Breast epithelium (tissue), 4 donors: ENCODE measurements at regions not wholly inside any gene's neighbourhood (a gene's known extent, or its start where the extent isn't known, plus 50 kb on each side); places are given as distances from the start of the nearest gene placed in this dataset.
A peak's percentile ranks its signal among the peaks of the same experiment; 100 is the strongest.

ENCODE experiments used
- DNase-seq, 2 donors: peaks; one replicate each; pipeline ENCODE4 v3.0.0-alpha.2; 2019; ENCODE audit warnings: low spot score in 2 of 2
- H3K27ac ChIP-seq, 2 donors: fragments of 200-600 bp; sonication (generic) in 1 of 2; one replicate each; pipeline ENCODE4 v1.5.1; 2016 to 2019; ENCODE audit warnings: mild to moderate bottlenecking in 1 of 2
- H3K27me3 ChIP-seq, 2 donors: fragments of 200-600 bp; sonication (generic) in 1 of 2; one replicate each; pipeline versions ENCODE4 v1.5.1 to v1.6.0; 2017 to 2019; ENCODE audit warnings: control low read depth in 1 of 2, mild to moderate bottlenecking in 1 of 2
- H3K36me3 ChIP-seq: fragments of 200-600 bp; one replicate; pipeline ENCODE4 v1.5.1; 2019
- H3K4me1 ChIP-seq, 2 donors: fragments of 200-600 bp; sonication (generic); one replicate each; pipeline ENCODE4 v1.5.1; 2016 to 2019; ENCODE audit warnings: control low read depth in 1 of 2
- H3K4me3 ChIP-seq, 3 donors: fragments of 200-600 bp; sonication (generic); 1 replicate in 2 of 3; 2 replicates in 1 of 3; pipeline ENCODE4 v1.5.1; 2016 to 2019; ENCODE audit warnings: mild to moderate bottlenecking in 3 of 3, moderate library complexity in 2 of 3
- H3K9me3 ChIP-seq, 2 donors: fragments of 200-600 bp; sonication (generic) in 1 of 2; one replicate each; pipeline ENCODE4 v1.5.1; 2016 to 2019; ENCODE audit warnings: control low read depth in 1 of 2
- CTCF ChIP-seq, 3 donors: fragments of 450-650 bp; IDR thresholded peaks; one replicate each; pipeline ENCODE4 v1.5.1; 2016 to 2017; ENCODE audit warnings: antibody characterized with exemption in 3 of 3, mild to moderate bottlenecking in 3 of 3, moderate library complexity in 3 of 3
- POLR2A ChIP-seq: fragments of 450-650 bp; IDR thresholded peaks from one replicate; pipeline ENCODE4 v1.6.1; 2016; ENCODE audit warnings: antibody characterized with exemption, mild to moderate bottlenecking, moderate library complexity
- POLR2AphosphoS5 ChIP-seq, 3 donors: sonication (generic); formaldehyde crosslinking; IDR thresholded peaks; one replicate each; pipeline ENCODE4 v1.6.1; 2017; ENCODE audit warnings: antibody characterized with exemption in 3 of 3
- intact Hi-C: fragments of 100-400 bp; cut with DNase I; formaldehyde crosslinking; loops from one replicate; pipeline ENCODE4 v1.15.1; 2023; ENCODE audit warnings: low total_unique reads

DNA sequence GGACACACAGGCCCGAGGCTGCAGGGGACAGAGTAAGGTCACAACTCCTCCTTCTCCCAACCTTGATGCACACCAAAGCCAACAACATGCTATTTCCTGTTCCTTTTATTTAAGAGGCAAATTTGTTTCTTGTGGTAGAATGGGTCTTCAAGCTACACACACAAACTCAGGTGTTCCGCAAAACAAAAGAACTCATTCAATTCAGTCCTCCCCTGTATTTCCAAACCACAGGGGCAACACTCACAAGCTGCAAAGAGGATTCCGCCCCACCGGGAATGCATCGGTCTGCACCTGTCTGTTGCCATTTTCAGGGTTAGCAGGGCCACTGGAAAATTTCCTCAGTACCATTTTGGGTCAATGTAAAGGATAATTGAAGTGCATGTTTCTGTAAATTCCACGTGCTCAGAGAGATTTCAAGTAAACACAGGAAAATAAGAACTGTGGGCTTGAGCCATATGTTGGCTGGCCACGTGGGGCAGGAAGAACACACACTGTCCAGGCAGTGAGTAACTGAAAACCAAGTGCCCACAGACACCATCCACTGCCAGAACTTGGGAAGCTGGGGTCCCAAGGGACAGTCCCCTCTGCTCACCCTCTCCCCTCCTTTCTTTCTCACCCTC is 145.2 kb upstream of the ERG start:
- H3K4me1 ChIP-seq = no peaks in the 10 kb centered on the region
- intact Hi-C loops = no loop called here
- no peak for DNase-seq

DNA sequence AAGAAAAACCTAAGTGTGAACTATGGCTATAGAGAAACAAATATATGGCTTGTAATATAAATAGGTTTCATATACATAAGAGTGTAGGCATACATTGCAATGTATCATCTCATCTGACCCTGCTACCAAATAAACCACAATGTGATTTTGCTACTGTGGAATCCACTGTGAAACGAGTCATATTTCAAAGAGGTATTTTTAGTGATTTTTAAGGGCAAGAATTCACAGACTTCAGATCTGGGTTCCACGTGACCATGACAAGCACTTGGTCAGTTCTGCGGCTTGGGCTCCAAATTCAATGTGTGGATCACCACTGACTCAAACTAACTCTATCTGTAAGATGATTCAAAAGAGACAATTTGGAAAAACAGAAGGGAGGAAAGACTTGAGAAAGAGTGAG is 147.0 kb upstream of the ERG start:
- Histone ChIP-seq H3K4me3 (no peak overlapping the region), H3K36me3 (no peaks in the 10 kb centered on the region), H3K27ac (no peak overlapping the region), H3K4me1 (no peaks in the 10 kb centered on the region), H3K9me3 (no peaks in the 10 kb centered on the region), H3K27me3 (peaks cover 0 to 5% of the 10 kb centered on the region in 2 donors)
- DNase-seq = no peak
- no peak for TF ChIP-seq POLR2A
- no peak for TF ChIP-seq CTCF (IDR thresholded peaks at IDR 0.05)
- no peak for TF ChIP-seq POLR2AphosphoS5 (IDR thresholded peaks at IDR 0.05)
- intact Hi-C loops = loop anchor here (5.0 kb wide), 1 partner anchor 147 kb away; no protein-coding TSS in a partner anchor

More for the DNA sequence above, 145.2 kb upstream of the ERG start:
- Histone ChIP-seq H3K36me3 (no peaks in the 10 kb centered on the region), H3K4me3 (no peak overlapping the region), H3K27ac (peak overlapping the region in 1 of 2 donors; percentile 25), H3K9me3 (no peaks in the 10 kb centered on the region), H3K27me3 (no peaks in the 10 kb centered on the region)
- TF ChIP-seq CTCF (IDR thresholded peaks at IDR 0.05) (no peak), POLR2A (no peak), POLR2AphosphoS5 (IDR thresholded peaks at IDR 0.05) (no peak)

DNA sequence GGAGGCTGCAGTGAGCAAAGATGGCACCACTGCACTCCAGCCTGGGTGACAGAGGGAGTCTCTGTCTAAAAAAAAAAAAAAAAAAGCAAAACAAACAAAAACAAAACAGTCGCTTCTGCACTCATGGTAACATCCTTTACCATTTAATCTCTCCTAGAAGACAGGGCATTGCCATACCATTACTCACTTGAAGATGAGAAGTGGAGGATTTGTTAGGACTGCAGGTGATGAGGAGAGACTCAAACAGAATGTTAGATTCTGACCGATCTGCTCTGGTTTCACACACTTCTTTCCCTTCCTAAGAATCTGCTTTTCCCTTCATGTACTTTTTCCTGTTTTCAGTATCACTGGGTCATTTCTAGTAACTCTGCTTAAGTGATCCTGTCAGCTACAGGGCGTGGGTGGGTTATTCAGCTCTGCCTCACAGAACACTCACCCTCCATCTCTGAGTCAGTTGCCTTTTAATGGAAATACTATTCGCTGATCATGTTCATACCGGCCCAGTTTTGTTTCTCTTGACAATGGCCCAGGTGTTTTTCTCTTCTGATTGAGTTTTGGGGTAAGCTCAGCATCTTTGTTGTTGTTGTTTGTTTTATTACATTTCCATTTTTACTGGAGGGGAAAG is 148.0 kb upstream of the ERG start:
- intact Hi-C loops = loop anchor here (5.0 kb wide), 1 partner anchor 146 kb away; no protein-coding TSS in a partner anchor
- Histone ChIP-seq H3K27me3 (peaks cover 0 to 5% of the 10 kb centered on the region in 2 donors), H3K4me3 (no peak overlapping the region), H3K36me3 (no peaks in the 10 kb centered on the region), H3K4me1 (no peaks in the 10 kb centered on the region), H3K27ac (no peak overlapping the region), H3K9me3 (no peaks in the 10 kb centered on the region)
- no peak for DNase-seq
- TF ChIP-seq CTCF (IDR thresholded peaks at IDR 0.05) = no peak
- TF ChIP-seq POLR2A = no peak
- TF ChIP-seq POLR2AphosphoS5 (IDR thresholded peaks at IDR 0.05) = no peak

- no peak overlapping the region for H3K27ac ChIP-seq
Measured at GRCh38 chr21:38649120-38649519, 150.8 kb upstream of the ERG start.

More at GRCh38 chr21:38649120-38649519, 150.8 kb upstream of the ERG start:
- Histone ChIP-seq H3K27me3 (peaks cover 0 to 5% of the 10 kb centered on the region in 2 donors), H3K36me3 (no peaks in the 10 kb centered on the region), H3K9me3 (no peaks in the 10 kb centered on the region), H3K4me1 (no peaks in the 10 kb centered on the region), H3K4me3 (no peak overlapping the region)
- no peak for DNase-seq
- intact Hi-C loops = loop anchor here (5.0 kb wide), 1 partner anchor 143 kb away; no protein-coding TSS in a partner anchor
- TF ChIP-seq POLR2A (no peak), POLR2AphosphoS5 (IDR thresholded peaks at IDR 0.05) (no peak), CTCF (IDR thresholded peaks at IDR 0.05) (no peak)
